ENCODE measurements at regions not wholly inside any gene's neighbourhood (a gene's known extent, or its start where the extent isn't known, plus 50 kb on each side); places are given as distances from the start of the nearest gene placed in this dataset.

GRCh38 chr4:22978656-22979055 lies 285.9 kb downstream of the GBA3 start:
- TF ChIP-seq GATA1 (IDR thresholded peaks at IDR 0.05; ENCODE audit: low read depth, low read length) (no peak), POLR2A (IDR thresholded peaks at IDR 0.05; ENCODE audit: low read length) (no peak)

Measured in erythroblast (primary cell).